Ascending aorta (tissue), 2 donors: ENCODE measurements at regions not wholly inside any gene's neighbourhood (a gene's known extent, or its start where the extent isn't known, plus 50 kb on each side); places are given as distances from the start of the nearest gene placed in this dataset.

Experiments
- DNase-seq, 2 donors: peaks; one replicate each; pipeline ENCODE4 v3.0.0-alpha.2; 2019; ENCODE audit warnings: low spot score in 2 of 2
- H3K27ac ChIP-seq, 2 donors: fragments of 200-600 bp; sonication (generic); one replicate each; pipeline ENCODE4 v1.5.1; 2016 to 2017; ENCODE audit warnings: mild to moderate bottlenecking in 1 of 2
- H3K27me3 ChIP-seq: fragments of 200-600 bp; sonication (generic); one replicate; pipeline ENCODE4 v1.5.1; 2017
- H3K36me3 ChIP-seq, 2 donors: fragments of 200-600 bp; sonication (generic); one replicate each; pipeline ENCODE4 v1.5.1; 2016
- H3K4me1 ChIP-seq, 2 donors: fragments of 200-600 bp; sonication (generic); one replicate each; pipeline ENCODE4 v1.5.1; 2016 to 2017; ENCODE audit warnings: mild to moderate bottlenecking in 1 of 2
- H3K4me3 ChIP-seq, 2 donors: fragments of 200-600 bp; sonication (generic); one replicate each; pipeline ENCODE4 v1.5.1; 2016 to 2017; ENCODE audit warnings: mild to moderate bottlenecking in 1 of 2
- H3K9me3 ChIP-seq, 2 donors: fragments of 200-600 bp; sonication (generic); one replicate each; pipeline ENCODE4 v1.5.1; 2016
- CTCF ChIP-seq, 3 experiments: fragments of 200-600 bp in 2 of 3; fragments of 450-650 bp in 1 of 3; sonication (generic) in 2 of 3; IDR thresholded peaks; one replicate each; pipeline ENCODE4 v1.5.1; 2016 to 2019; ENCODE audit warnings: antibody characterized with exemption in 3 of 3, mild to moderate bottlenecking in 1 of 3, moderate library complexity in 1 of 3
- intact Hi-C: fragments of 100-400 bp; cut with DNase I; formaldehyde crosslinking; loops from one replicate; pipeline ENCODE4 v1.15.1; 2023

- no peaks in the 10 kb centered on the region for H3K9me3 ChIP-seq
- no peaks in the 10 kb centered on the region for H3K27me3 ChIP-seq
- H3K27ac ChIP-seq: no peak overlapping the region
- H3K4me1 ChIP-seq: no peaks in the 10 kb centered on the region
- TF ChIP-seq CTCF (IDR thresholded peaks at IDR 0.05): no peak
- no peaks in the 10 kb centered on the region for H3K36me3 ChIP-seq
- intact Hi-C loops: no loop called here
- no peak overlapping the region for H3K4me3 ChIP-seq
- DNase-seq: no peak
Measured at GRCh38 chr2:192735447-192735846, 540.7 kb upstream of the TMEFF2 start.

GRCh38 chr2:192729369-192729768, 534.6 kb upstream of the TMEFF2 start:
- no peaks in the 10 kb centered on the region for H3K9me3 ChIP-seq

GRCh38 chr2:192725991-192726390, 531.3 kb upstream of the TMEFF2 start:
- Histone ChIP-seq H3K9me3 (no peaks in the 10 kb centered on the region), H3K4me3 (no peak overlapping the region), H3K27me3 (no peaks in the 10 kb centered on the region), H3K27ac (no peak overlapping the region), H3K36me3 (no peaks in the 10 kb centered on the region), H3K4me1 (no peaks in the 10 kb centered on the region)
- no peak for TF ChIP-seq CTCF (IDR thresholded peaks at IDR 0.05)
- no peak for DNase-seq
- intact Hi-C loops: no loop called here

More at GRCh38 chr2:192729369-192729768, 534.6 kb upstream of the TMEFF2 start:
- H3K4me3 ChIP-seq: no peak overlapping the region
- no peaks in the 10 kb centered on the region for H3K4me1 ChIP-seq
- DNase-seq: no peak
- no peak overlapping the region for H3K27ac ChIP-seq
- no peaks in the 10 kb centered on the region for H3K36me3 ChIP-seq
- intact Hi-C loops: no loop called here
- H3K27me3 ChIP-seq: no peaks in the 10 kb centered on the region
- TF ChIP-seq CTCF (IDR thresholded peaks at IDR 0.05): no peak

GRCh38 chr2:192719629-192720028, 524.9 kb upstream of the TMEFF2 start:
- Histone ChIP-seq H3K27me3 (no peaks in the 10 kb centered on the region), H3K4me3 (no peak overlapping the region), H3K27ac (no peak overlapping the region), H3K9me3 (no peaks in the 10 kb centered on the region), H3K36me3 (no peaks in the 10 kb centered on the region), H3K4me1 (no peaks in the 10 kb centered on the region)
- intact Hi-C loops: no loop called here
- no peak for DNase-seq
- TF ChIP-seq CTCF (IDR thresholded peaks at IDR 0.05): no peak

GRCh38 chr2:192718340-192718739, 523.6 kb upstream of the TMEFF2 start:
- Histone ChIP-seq H3K4me3 (no peak overlapping the region), H3K9me3 (no peaks in the 10 kb centered on the region), H3K36me3 (no peaks in the 10 kb centered on the region), H3K27ac (no peak overlapping the region), H3K27me3 (no peaks in the 10 kb centered on the region), H3K4me1 (no peaks in the 10 kb centered on the region)
- no peak for TF ChIP-seq CTCF (IDR thresholded peaks at IDR 0.05)
- intact Hi-C loops: no loop called here
- DNase-seq: no peak

- no peaks in the 10 kb centered on the region for H3K27me3 ChIP-seq
- intact Hi-C loops: no loop called here
- no peak for TF ChIP-seq CTCF (IDR thresholded peaks at IDR 0.05)
- no peaks in the 10 kb centered on the region for H3K36me3 ChIP-seq
- no peaks in the 10 kb centered on the region for H3K4me1 ChIP-seq
- DNase-seq: no peak
- H3K9me3 ChIP-seq: no peaks in the 10 kb centered on the region
- H3K4me3 ChIP-seq: no peak overlapping the region
- H3K27ac ChIP-seq: no peak overlapping the region
Measured at GRCh38 chr2:192700934-192701333, 506.2 kb upstream of the TMEFF2 start.
